ENCODE measurements at regions not wholly inside any gene's neighbourhood (a gene's known extent, or its start where the extent isn't known, plus 50 kb on each side); places are given as distances from the start of the nearest gene placed in this dataset.

GRCh38 chr5:166952048-166952447 is 1339.4 kb upstream of the WWC1 start:
- Mint-ChIP-seq H3K9me3 (ENCODE audit: low read depth) (peaks cover 3% of the 10 kb centered on the region), H3K27ac (no peak overlapping the region), H3K4me3 (ENCODE audit: low read depth) (no peak overlapping the region), H3K27me3 (no peaks in the 10 kb centered on the region), H3K4me1 (ENCODE audit: low read depth) (peaks cover 18% of the 10 kb centered on the region), H3K36me3 (ENCODE audit: insufficient read depth) (no peaks in the 10 kb centered on the region)
- DNase-seq (ENCODE audit: low spot score, unreplicated experiment), result no peak
- no peak for TF ChIP-seq CTCF (IDR thresholded peaks at IDR 0.05; ENCODE audit: unreplicated experiment)

- no peak overlapping the region for H3K4me3 Mint-ChIP-seq (ENCODE audit: low read depth)
These were observed 1333.7 kb upstream of the WWC1 start for GRCh38 chr5:166957782-166958181.

GRCh38 chr5:166959766-166960165 is 1331.7 kb upstream of the WWC1 start:
- DNase-seq (ENCODE audit: low spot score, unreplicated experiment), result no peak
- Mint-ChIP-seq H3K9me3 (ENCODE audit: low read depth) (peaks cover 3% of the 10 kb centered on the region), H3K4me3 (ENCODE audit: low read depth) (no peak overlapping the region), H3K36me3 (ENCODE audit: insufficient read depth) (no peaks in the 10 kb centered on the region), H3K27ac (no peak overlapping the region), H3K4me1 (ENCODE audit: low read depth) (peaks cover 19% of the 10 kb centered on the region), H3K27me3 (peaks cover 19% of the 10 kb centered on the region)
- TF ChIP-seq CTCF (IDR thresholded peaks at IDR 0.05; ENCODE audit: unreplicated experiment), result no peak

More at GRCh38 chr5:166957782-166958181, 1333.7 kb upstream of the WWC1 start:
- DNase-seq (ENCODE audit: low spot score, unreplicated experiment), result no peak
- Mint-ChIP-seq H3K4me1 (ENCODE audit: low read depth) (peaks cover 23% of the 10 kb centered on the region), H3K9me3 (ENCODE audit: low read depth) (peaks cover 3% of the 10 kb centered on the region), H3K36me3 (ENCODE audit: insufficient read depth) (no peaks in the 10 kb centered on the region), H3K27ac (peak overlapping the region; percentile 29), H3K27me3 (peaks cover 10% of the 10 kb centered on the region)
- no peak for TF ChIP-seq CTCF (IDR thresholded peaks at IDR 0.05; ENCODE audit: unreplicated experiment)

- Mint-ChIP-seq H3K36me3 (ENCODE audit: insufficient read depth) (no peaks in the 10 kb centered on the region), H3K27ac (no peak overlapping the region), H3K9me3 (ENCODE audit: low read depth) (peaks cover 3% of the 10 kb centered on the region), H3K4me1 (ENCODE audit: low read depth) (peaks cover 18% of the 10 kb centered on the region), H3K4me3 (ENCODE audit: low read depth) (no peak overlapping the region), H3K27me3 (peaks cover 19% of the 10 kb centered on the region)
- peak; percentile 41 for TF ChIP-seq CTCF (IDR thresholded peaks at IDR 0.05; ENCODE audit: unreplicated experiment)
- no peak for DNase-seq (ENCODE audit: low spot score, unreplicated experiment)
These were observed 1330.4 kb upstream of the WWC1 start for GRCh38 chr5:166961028-166961427.

- DNase-seq (ENCODE audit: low spot score, unreplicated experiment), result no peak
- TF ChIP-seq CTCF (IDR thresholded peaks at IDR 0.05; ENCODE audit: unreplicated experiment), result no peak
- H3K36me3 Mint-ChIP-seq (ENCODE audit: insufficient read depth), result no peaks in the 10 kb centered on the region
- no peaks in the 10 kb centered on the region for H3K9me3 Mint-ChIP-seq (ENCODE audit: low read depth)
- peaks cover 19% of the 10 kb centered on the region for H3K27me3 Mint-ChIP-seq
- no peak overlapping the region for H3K27ac Mint-ChIP-seq
- no peak overlapping the region for H3K4me3 Mint-ChIP-seq (ENCODE audit: low read depth)
- peaks cover 15% of the 10 kb centered on the region for H3K4me1 Mint-ChIP-seq (ENCODE audit: low read depth)
These were observed 1329.5 kb upstream of the WWC1 start for GRCh38 chr5:166961913-166962312.
